EL (cell line): ENCODE measurements at regions not wholly inside any gene's neighbourhood (a gene's known extent, or its start where the extent isn't known, plus 50 kb on each side); places are given as distances from the start of the nearest gene placed in this dataset.

Source experiments
- DNase-seq: peaks from one replicate; pipeline ENCODE4 v3.0.0-alpha.2; 2016

GRCh38 chr15:52858782-52859176 is 68.6 kb upstream of the ONECUT1 start:
- DNase-seq = no peak

- DNase-seq = peak; percentile 41
Observed at GRCh38 chr15:52857937-52858781, 68.0 kb upstream of the ONECUT1 start.

- no peak for DNase-seq
Observed at GRCh38 chr15:52857471-52857870, 67.3 kb upstream of the ONECUT1 start.

- no peak for DNase-seq
Observed at GRCh38 chr15:52856286-52856685, 66.2 kb upstream of the ONECUT1 start.

- no peak for DNase-seq
Observed at GRCh38 chr15:52855157-52855556, 65.0 kb upstream of the ONECUT1 start.

- DNase-seq = no peak
Observed at GRCh38 chr15:52844823-52845222, 54.7 kb upstream of the ONECUT1 start.
